ENCODE measurements at regions not wholly inside any gene's neighbourhood (a gene's known extent, or its start where the extent isn't known, plus 50 kb on each side); places are given as distances from the start of the nearest gene placed in this dataset.

DNA sequence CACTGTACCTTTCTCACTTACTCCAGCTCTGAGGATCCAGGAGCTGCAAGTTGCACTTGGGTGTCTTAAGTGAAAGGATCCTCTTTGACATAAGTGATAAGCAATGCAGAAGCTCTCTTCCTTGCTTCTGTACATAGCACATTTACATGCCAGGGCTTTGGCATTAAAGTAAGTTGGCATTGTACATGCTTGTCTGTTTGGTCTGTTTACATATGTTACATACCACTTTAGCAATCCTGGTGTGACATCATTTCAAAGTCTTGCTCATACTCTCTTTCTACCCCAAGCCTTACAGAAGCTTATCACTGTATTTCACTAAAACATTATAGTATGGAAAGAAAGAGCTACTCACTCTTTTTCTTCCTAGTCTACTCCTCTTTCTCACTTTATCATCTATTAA is 2548.3 kb downstream of the ARAP2 start:
- TF ChIP-seq, protein P1, sequence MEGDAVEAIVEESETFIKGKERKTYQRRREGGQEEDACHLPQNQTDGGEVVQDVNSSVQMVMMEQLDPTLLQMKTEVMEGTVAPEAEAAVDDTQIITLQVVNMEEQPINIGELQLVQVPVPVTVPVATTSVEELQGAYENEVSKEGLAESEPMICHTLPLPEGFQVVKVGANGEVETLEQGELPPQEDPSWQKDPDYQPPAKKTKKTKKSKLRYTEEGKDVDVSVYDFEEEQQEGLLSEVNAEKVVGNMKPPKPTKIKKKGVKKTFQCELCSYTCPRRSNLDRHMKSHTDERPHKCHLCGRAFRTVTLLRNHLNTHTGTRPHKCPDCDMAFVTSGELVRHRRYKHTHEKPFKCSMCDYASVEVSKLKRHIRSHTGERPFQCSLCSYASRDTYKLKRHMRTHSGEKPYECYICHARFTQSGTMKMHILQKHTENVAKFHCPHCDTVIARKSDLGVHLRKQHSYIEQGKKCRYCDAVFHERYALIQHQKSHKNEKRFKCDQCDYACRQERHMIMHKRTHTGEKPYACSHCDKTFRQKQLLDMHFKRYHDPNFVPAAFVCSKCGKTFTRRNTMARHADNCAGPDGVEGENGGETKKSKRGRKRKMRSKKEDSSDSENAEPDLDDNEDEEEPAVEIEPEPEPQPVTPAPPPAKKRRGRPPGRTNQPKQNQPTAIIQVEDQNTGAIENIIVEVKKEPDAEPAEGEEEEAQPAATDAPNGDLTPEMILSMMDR (IDR thresholded peaks at IDR 0.05; ENCODE audit: insufficient read depth, low read depth, low read length): no peak
- DNase-seq (ENCODE audit: low read depth): peak; percentile 16

DNA sequence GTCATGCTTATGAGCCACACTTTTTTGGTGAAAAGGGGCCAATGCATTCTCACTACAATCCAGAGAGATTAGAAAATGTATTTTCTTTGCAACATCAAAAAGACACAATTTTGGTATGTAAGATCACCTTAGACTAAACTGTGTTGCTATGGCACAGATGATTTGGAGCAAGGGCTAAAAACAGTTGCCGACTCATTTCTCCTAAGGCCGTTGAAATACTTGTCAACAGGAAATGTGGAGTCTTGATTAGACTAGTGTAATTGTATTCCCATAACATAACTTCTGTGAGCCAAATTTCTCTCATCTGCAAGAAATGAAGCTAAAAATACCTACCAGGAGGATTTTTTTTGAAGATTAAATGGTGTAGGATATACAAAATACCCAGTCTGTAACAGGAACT is 2547.7 kb downstream of the ARAP2 start:
- no peak overlapping the region for H3K4me3 ChIP-seq (ENCODE audit: low read depth, low read length)
- DNase-seq (ENCODE audit: low read depth): peak; percentile 35
- TF ChIP-seq, protein P1 (IDR thresholded peaks at IDR 0.05; ENCODE audit: insufficient read depth, low read depth, low read length): no peak

More for the DNA sequence above, 2548.3 kb downstream of the ARAP2 start:
- no peak overlapping the region for H3K4me3 ChIP-seq (ENCODE audit: low read depth, low read length)

DNA sequence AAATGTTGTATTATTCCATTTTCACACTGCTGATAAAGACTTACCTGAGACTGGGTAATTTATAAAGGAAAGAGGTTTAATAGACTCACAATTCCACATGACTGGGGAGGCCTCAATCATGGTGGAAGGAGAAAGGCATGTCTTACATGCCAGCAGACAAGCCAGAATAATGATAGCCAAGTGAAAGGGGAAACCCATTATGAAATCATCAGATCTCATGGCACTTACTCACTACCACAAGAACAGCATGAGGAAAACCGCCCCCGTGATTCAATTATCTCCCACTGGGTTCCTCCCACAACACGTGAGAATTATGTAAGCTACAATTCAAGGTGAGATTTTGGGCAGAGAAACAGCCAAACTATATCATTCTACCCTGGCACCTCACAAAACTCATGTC is 2535.1 kb downstream of the ARAP2 start:
- peak; percentile 28 for DNase-seq (ENCODE audit: low read depth)
- TF ChIP-seq, protein P1 (IDR thresholded peaks at IDR 0.05; ENCODE audit: insufficient read depth, low read depth, low read length): no peak
- no peak overlapping the region for H3K4me3 ChIP-seq (ENCODE audit: low read depth, low read length)

DNA sequence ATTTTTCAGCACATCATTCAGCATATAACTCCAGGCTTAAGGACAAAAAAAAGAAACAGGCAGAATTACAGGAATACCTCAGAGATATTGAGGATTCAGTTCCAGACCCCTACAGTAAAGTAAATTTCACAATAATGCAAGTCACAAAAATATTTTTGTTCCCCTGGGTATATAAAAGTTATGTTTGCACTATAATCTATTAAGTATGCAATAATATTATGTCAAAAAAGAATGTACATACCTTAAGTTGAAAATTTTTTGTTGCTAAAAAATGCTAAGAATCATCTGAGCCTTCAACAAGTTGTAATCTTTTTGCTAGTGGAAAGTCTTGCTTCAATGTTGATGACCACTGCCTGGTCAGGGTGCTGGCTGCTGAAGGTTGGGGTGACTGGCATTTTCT is 2532.5 kb downstream of the ARAP2 start:
- H3K4me3 ChIP-seq (ENCODE audit: low read depth, low read length): no peak overlapping the region
- TF ChIP-seq, protein P1 (IDR thresholded peaks at IDR 0.05; ENCODE audit: insufficient read depth, low read depth, low read length): no peak
- no peak for DNase-seq (ENCODE audit: low read depth)

DNA sequence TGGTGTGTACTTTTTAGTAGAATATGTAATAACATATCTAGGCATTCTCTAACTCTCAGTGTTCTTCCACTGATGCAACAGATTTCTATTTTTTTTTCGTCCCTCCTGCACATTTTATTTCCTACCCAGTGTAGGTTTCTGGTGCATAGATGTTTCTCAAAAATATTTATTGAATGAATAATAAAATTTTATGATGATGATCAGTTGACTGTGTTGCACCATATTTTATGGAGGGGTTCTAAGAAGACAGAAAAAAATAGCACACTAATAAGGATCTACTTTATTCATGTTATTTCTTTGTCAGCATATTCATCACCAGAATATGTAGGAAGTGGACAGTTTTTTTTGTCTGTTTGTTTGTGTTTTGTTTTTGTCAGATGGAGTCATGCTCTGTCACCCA is 2529.3 kb downstream of the ARAP2 start:
- TF ChIP-seq, protein P1 (IDR thresholded peaks at IDR 0.05; ENCODE audit: insufficient read depth, low read depth, low read length): no peak
- no peak overlapping the region for H3K4me3 ChIP-seq (ENCODE audit: low read depth, low read length)
- DNase-seq (ENCODE audit: low read depth): peak; percentile 70

DNA sequence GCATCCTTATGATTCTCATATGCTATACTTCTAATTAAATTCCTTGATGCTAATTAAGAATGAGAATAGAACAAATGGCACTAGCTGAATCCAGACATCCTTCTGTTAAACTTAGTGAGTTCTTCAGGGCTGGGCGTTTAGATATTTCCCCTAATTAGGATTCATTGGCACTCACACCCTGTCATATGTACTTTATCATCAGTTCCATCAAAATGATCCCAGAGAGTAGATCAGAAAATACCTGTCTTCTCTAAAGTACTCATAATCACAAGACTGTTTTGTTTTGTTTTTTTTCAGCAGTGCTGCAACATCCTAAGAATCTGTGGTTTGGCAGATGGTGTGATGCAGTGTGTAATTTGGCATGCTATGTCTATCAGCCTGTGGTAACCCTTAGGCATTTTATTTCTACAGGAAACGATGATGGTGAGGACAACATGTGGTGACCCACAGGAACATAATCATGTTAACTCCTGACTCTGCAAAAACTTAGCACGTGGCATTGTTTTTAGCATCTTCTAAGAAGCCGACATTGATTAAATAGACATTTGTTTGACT is 2528.4 kb downstream of the ARAP2 start:
- TF ChIP-seq, protein P1 (IDR thresholded peaks at IDR 0.05; ENCODE audit: insufficient read depth, low read depth, low read length): no peak
- no peak overlapping the region for H3K4me3 ChIP-seq (ENCODE audit: low read depth, low read length)
- peak; percentile 91 for DNase-seq (ENCODE audit: low read depth)

DNA sequence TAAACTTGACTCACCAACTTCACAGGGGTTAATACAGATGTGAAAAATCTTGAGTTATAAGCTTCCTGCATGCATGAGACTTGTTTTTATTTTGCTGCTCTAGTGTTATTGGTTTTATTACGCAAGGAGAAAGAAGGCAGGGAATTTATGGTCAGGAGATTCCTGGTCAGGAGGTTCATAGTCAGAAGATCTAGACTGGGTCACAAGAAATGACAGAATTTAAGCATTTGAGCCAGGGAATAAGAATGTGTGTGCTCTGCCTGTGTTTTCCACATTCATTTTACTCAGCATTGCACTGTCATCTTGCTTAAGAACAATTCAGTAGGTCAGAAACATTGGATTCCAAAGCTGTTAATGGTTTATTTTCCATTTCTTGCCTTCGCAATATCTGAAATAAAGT is 2522.1 kb downstream of the ARAP2 start:
- no peak overlapping the region for H3K4me3 ChIP-seq (ENCODE audit: low read depth, low read length)
- DNase-seq (ENCODE audit: low read depth): peak; percentile 92
- TF ChIP-seq, protein P1 (IDR thresholded peaks at IDR 0.05; ENCODE audit: insufficient read depth, low read depth, low read length): no peak
